ENCODE measurements at regions not wholly inside any gene's neighbourhood (a gene's known extent, or its start where the extent isn't known, plus 50 kb on each side); places are given as distances from the start of the nearest gene placed in this dataset.

DNA sequence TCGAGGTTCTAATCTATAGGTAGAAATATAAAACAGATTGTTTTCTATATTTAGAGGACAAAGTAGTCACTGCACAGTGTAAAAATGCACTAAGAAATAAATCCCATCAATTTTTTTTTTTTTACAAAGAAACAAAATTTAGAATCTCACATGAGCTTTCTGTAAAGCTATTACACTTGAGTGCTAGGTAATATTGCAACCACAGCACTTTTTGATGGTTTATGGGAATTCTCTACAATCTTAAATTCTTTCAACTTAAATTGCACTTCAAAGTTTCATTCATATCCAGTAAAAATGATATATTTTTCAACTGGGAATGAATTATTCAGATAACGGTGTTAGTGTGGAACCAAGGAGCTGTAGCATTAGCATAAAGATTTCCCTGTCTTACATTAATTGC lies 1035.4 kb downstream of the SQOR start:
- intact Hi-C loops (cut with micrococcal nuclease) = no loop called here
- no peaks in the 10 kb centered on the region for H3K79me2 ChIP-seq (ENCODE audit: low read length)
- no peaks in the 10 kb centered on the region for H3K36me3 ChIP-seq (ENCODE audit: low read depth, low read length)
- H3K4me3 ChIP-seq (ENCODE audit: low read length) = no peak overlapping the region
- H3K9me3 ChIP-seq (ENCODE audit: low read length) = no peaks in the 10 kb centered on the region
- H3K4me2 ChIP-seq (ENCODE audit: low read length) = no peak overlapping the region
- no TSS peak for BruUV-seq (replicated peaks)
- DNase-seq (no peak), ATAC-seq (no peak)
- no peak for TF ChIP-seq EZH2phosphoT487 (IDR thresholded peaks at IDR 0.05; ENCODE audit: borderline replicate concordance, low read length)
- TF ChIP-seq, protein P1, sequence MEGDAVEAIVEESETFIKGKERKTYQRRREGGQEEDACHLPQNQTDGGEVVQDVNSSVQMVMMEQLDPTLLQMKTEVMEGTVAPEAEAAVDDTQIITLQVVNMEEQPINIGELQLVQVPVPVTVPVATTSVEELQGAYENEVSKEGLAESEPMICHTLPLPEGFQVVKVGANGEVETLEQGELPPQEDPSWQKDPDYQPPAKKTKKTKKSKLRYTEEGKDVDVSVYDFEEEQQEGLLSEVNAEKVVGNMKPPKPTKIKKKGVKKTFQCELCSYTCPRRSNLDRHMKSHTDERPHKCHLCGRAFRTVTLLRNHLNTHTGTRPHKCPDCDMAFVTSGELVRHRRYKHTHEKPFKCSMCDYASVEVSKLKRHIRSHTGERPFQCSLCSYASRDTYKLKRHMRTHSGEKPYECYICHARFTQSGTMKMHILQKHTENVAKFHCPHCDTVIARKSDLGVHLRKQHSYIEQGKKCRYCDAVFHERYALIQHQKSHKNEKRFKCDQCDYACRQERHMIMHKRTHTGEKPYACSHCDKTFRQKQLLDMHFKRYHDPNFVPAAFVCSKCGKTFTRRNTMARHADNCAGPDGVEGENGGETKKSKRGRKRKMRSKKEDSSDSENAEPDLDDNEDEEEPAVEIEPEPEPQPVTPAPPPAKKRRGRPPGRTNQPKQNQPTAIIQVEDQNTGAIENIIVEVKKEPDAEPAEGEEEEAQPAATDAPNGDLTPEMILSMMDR (conservative IDR thresholded peaks at IDR 0.05; ENCODE audit: low read depth, low read length) = no peak
- TF ChIP-seq EZH2 (IDR thresholded peaks at IDR 0.05; ENCODE audit: low read length, unreplicated experiment) = no peak
- ChIA-PET POLR2A (ENCODE audit: unreplicated experiment) (no interaction called here), CTCF (no interaction called here)
- no peaks in the 10 kb centered on the region for H4K20me1 ChIP-seq (ENCODE audit: low read length)
- H2AFZ ChIP-seq (ENCODE audit: low read length) = no peak overlapping the region
- H3K9ac ChIP-seq (ENCODE audit: low read length) = no peak overlapping the region
- no peaks in the 10 kb centered on the region for H3K4me1 ChIP-seq (ENCODE audit: insufficient read depth, low read length)
- H3K27ac ChIP-seq (ENCODE audit: low read length) = no peak overlapping the region
- H3K9me2 ChIP-seq (replicated peaks; ENCODE audit: low read length) = no peaks in the 10 kb centered on the region
- H3K27me3 ChIP-seq (ENCODE audit: low read length) = no peaks in the 10 kb centered on the region
- no peaks in the 10 kb centered on the region for H3F3A ChIP-seq (ENCODE audit: low read length, unreplicated experiment)

DNA sequence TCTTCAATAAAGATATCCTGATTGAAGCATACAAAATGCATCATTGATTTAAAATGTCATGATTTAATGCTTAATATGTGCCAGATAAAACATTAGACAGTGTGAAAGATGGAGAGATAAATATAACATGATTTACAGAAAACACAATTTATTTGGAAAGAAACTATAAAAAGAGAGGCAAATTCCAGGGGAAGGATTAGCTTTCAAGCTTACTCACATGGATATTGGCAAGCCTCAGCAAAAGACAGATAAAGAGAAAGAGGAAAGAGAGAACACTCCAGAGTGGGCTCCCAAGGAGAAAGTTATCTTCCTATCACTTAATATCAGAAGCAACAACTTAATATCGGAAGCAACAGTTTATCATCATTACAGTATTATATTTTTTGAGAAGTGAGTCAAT lies 1036.5 kb downstream of the SQOR start:
- DNase-seq (no peak), ATAC-seq (no peak)
- intact Hi-C loops (cut with micrococcal nuclease) = no loop called here
- Histone ChIP-seq H3K9me3 (ENCODE audit: low read length) (no peaks in the 10 kb centered on the region), H4K20me1 (ENCODE audit: low read length) (no peaks in the 10 kb centered on the region), H3K79me2 (ENCODE audit: low read length) (no peaks in the 10 kb centered on the region), H3K27me3 (ENCODE audit: low read length) (no peaks in the 10 kb centered on the region), H2AFZ (ENCODE audit: low read length) (no peak overlapping the region), H3K9me2 (replicated peaks; ENCODE audit: low read length) (no peaks in the 10 kb centered on the region), H3K27ac (ENCODE audit: low read length) (no peak overlapping the region), H3F3A (ENCODE audit: low read length, unreplicated experiment) (no peaks in the 10 kb centered on the region), H3K4me1 (ENCODE audit: insufficient read depth, low read length) (no peaks in the 10 kb centered on the region), H3K36me3 (ENCODE audit: low read depth, low read length) (no peaks in the 10 kb centered on the region), H3K9ac (ENCODE audit: low read length) (no peak overlapping the region), H3K4me3 (ENCODE audit: low read length) (no peak overlapping the region), H3K4me2 (ENCODE audit: low read length) (no peak overlapping the region)
- ChIA-PET POLR2A (ENCODE audit: unreplicated experiment) (no interaction called here), CTCF (no interaction called here)
- TF ChIP-seq EZH2phosphoT487 (IDR thresholded peaks at IDR 0.05; ENCODE audit: borderline replicate concordance, low read length) (no peak), EZH2 (IDR thresholded peaks at IDR 0.05; ENCODE audit: low read length, unreplicated experiment) (no peak)
- TF ChIP-seq, protein P1 (conservative IDR thresholded peaks at IDR 0.05; ENCODE audit: low read depth, low read length) = no peak
- BruUV-seq (replicated peaks) = no TSS peak

DNA sequence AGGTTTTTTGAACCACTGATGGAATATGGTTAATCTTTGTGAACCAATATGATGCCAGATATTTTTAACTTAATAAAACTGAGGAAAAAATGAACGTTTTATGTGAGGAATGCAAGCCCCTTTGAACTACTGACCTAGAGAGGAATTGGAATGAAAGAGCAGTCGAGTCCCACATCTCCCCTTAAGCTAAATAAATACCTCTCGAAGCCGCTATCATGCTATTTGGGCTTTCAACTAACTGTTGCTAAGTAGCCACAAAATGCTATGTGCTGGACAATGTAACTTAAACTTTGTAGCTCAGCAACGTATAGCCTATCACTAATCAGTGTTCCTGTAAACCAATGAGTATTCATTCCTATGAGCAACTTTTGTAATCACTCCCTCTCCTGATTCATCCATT lies 1037.2 kb downstream of the SQOR start:
- CTCF ChIA-PET = no interaction called here
- no peaks in the 10 kb centered on the region for H3K4me1 ChIP-seq (ENCODE audit: insufficient read depth, low read length)

More for the DNA sequence above, 1037.2 kb downstream of the SQOR start:
- Histone ChIP-seq H3K9me2 (replicated peaks; ENCODE audit: low read length) (no peaks in the 10 kb centered on the region), H3K27ac (ENCODE audit: low read length) (no peak overlapping the region), H3K4me3 (ENCODE audit: low read length) (no peak overlapping the region), H3K27me3 (ENCODE audit: low read length) (no peaks in the 10 kb centered on the region), H3K4me2 (ENCODE audit: low read length) (no peak overlapping the region), H3K79me2 (ENCODE audit: low read length) (no peaks in the 10 kb centered on the region), H3K36me3 (ENCODE audit: low read depth, low read length) (no peaks in the 10 kb centered on the region), H2AFZ (ENCODE audit: low read length) (no peak overlapping the region), H3K9ac (ENCODE audit: low read length) (no peak overlapping the region), H3K9me3 (ENCODE audit: low read length) (no peaks in the 10 kb centered on the region), H4K20me1 (ENCODE audit: low read length) (no peaks in the 10 kb centered on the region), H3F3A (ENCODE audit: low read length, unreplicated experiment) (no peaks in the 10 kb centered on the region)
- BruUV-seq (replicated peaks) = no TSS peak
- TF ChIP-seq EZH2 (IDR thresholded peaks at IDR 0.05; ENCODE audit: low read length, unreplicated experiment) (no peak), EZH2phosphoT487 (IDR thresholded peaks at IDR 0.05; ENCODE audit: borderline replicate concordance, low read length) (no peak)
- TF ChIP-seq, protein P1 (conservative IDR thresholded peaks at IDR 0.05; ENCODE audit: low read depth, low read length) = no peak
- intact Hi-C loops (cut with micrococcal nuclease) = no loop called here
- DNase-seq (no peak), ATAC-seq (no peak)
- POLR2A ChIA-PET (ENCODE audit: unreplicated experiment) = no interaction called here

Measured in PC-3 (cell line).